ENCODE measurements at regions not wholly inside any gene's neighbourhood (a gene's known extent, or its start where the extent isn't known, plus 50 kb on each side); places are given as distances from the start of the nearest gene placed in this dataset.

DNA sequence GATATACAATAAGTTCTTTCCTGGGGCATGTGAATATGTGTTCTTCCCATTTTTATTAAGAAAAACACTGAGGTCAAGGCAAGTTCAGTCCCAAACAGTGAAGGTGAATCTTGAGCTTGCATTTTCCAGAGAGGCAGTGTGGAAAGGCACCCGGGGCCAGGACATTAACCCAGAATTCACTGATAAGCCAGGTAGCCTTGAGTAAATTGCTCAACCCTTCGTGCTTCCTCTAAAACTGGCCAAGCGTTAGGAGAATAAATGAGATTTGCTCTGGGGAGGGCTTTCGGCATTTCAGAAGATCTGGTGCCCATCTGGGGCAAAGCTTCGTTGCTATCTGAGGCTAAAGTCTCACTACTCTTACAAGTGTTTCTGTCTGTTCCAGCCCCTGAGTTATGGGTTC, 57.1 kb upstream of the KAZN start:
- Mint-ChIP-seq H3K27ac (no peak overlapping the region), H3K4me3 (ENCODE audit: low read depth) (no peak overlapping the region), H3K9me3 (ENCODE audit: low read depth) (peaks cover 7% of the 10 kb centered on the region), H3K4me1 (ENCODE audit: low read depth) (peaks cover 7% of the 10 kb centered on the region), H3K36me3 (ENCODE audit: insufficient read depth) (no peaks in the 10 kb centered on the region), H3K27me3 (peaks cover 5% of the 10 kb centered on the region)
- TF ChIP-seq, protein P1, sequence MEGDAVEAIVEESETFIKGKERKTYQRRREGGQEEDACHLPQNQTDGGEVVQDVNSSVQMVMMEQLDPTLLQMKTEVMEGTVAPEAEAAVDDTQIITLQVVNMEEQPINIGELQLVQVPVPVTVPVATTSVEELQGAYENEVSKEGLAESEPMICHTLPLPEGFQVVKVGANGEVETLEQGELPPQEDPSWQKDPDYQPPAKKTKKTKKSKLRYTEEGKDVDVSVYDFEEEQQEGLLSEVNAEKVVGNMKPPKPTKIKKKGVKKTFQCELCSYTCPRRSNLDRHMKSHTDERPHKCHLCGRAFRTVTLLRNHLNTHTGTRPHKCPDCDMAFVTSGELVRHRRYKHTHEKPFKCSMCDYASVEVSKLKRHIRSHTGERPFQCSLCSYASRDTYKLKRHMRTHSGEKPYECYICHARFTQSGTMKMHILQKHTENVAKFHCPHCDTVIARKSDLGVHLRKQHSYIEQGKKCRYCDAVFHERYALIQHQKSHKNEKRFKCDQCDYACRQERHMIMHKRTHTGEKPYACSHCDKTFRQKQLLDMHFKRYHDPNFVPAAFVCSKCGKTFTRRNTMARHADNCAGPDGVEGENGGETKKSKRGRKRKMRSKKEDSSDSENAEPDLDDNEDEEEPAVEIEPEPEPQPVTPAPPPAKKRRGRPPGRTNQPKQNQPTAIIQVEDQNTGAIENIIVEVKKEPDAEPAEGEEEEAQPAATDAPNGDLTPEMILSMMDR (IDR thresholded peaks at IDR 0.05; ENCODE audit: unreplicated experiment) = no peak
- no peak for DNase-seq (ENCODE audit: low spot score, unreplicated experiment)

DNA sequence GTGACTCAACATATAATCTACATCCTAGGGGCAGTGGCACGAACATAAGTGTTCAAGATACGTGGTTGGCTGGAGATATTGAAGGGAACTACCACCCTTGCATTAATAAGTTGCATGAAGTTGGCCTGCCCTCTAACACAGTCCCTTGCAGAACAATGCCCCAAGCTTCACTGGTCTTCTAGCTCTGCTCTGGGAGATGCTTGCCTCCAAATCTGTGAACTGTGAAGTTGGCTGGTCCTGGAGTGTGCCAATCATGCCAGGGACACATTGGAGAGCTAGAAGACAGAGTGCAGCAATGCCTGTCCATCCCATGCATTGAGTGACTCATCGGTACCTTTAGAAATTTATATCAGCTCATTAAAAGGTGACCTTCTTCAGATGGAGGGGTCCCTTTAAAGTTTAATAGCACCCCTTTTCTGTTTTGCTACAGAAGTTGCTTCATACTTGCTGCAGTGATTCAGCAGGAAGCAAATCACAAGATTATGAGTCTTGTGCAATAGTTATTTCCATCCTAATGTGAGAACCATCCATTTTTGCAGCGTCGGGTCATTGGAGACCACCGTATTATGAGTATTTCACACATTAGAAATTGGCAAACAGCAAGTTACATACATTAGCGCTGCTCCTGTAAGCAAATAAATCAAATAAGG, 55.2 kb upstream of the KAZN start:
- no peak for DNase-seq (ENCODE audit: low spot score, unreplicated experiment)
- TF ChIP-seq, protein P1 (IDR thresholded peaks at IDR 0.05; ENCODE audit: unreplicated experiment) = no peak
- H3K4me3 Mint-ChIP-seq (ENCODE audit: low read depth) = no peak overlapping the region
- H3K27ac Mint-ChIP-seq = no peak overlapping the region
- no peaks in the 10 kb centered on the region for H3K36me3 Mint-ChIP-seq (ENCODE audit: insufficient read depth)
- H3K4me1 Mint-ChIP-seq (ENCODE audit: low read depth) = peaks cover 7% of the 10 kb centered on the region
- H3K9me3 Mint-ChIP-seq (ENCODE audit: low read depth) = peaks cover 4% of the 10 kb centered on the region
- peaks cover 5% of the 10 kb centered on the region for H3K27me3 Mint-ChIP-seq

DNA sequence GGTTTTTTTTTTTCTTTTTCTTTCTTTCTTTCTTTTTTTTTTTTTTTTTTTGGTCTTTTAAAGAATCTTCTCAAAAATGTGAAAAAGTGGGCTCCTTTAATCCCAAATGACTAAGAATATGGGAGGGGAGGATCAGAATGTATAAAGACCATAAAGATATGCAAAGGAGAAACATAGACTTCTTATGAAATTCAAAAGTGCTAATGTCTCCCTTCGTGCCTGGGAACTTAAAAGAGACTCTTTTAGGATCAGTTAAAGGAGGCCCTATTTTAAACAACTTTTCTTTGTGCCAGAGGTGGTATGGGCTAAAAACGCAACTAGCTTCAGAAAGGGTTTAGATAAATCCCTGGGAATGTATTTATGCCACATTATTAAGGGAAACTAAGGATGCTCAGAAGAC, 54.2 kb upstream of the KAZN start:
- H3K4me3 Mint-ChIP-seq (ENCODE audit: low read depth) = no peak overlapping the region
- H3K4me1 Mint-ChIP-seq (ENCODE audit: low read depth) = peaks cover 7% of the 10 kb centered on the region
- peaks cover 4% of the 10 kb centered on the region for H3K9me3 Mint-ChIP-seq (ENCODE audit: low read depth)
- no peak for DNase-seq (ENCODE audit: low spot score, unreplicated experiment)
- peaks cover 10% of the 10 kb centered on the region for H3K27me3 Mint-ChIP-seq
- no peaks in the 10 kb centered on the region for H3K36me3 Mint-ChIP-seq (ENCODE audit: insufficient read depth)
- TF ChIP-seq, protein P1 (IDR thresholded peaks at IDR 0.05; ENCODE audit: unreplicated experiment) = no peak
- no peak overlapping the region for H3K27ac Mint-ChIP-seq

DNA sequence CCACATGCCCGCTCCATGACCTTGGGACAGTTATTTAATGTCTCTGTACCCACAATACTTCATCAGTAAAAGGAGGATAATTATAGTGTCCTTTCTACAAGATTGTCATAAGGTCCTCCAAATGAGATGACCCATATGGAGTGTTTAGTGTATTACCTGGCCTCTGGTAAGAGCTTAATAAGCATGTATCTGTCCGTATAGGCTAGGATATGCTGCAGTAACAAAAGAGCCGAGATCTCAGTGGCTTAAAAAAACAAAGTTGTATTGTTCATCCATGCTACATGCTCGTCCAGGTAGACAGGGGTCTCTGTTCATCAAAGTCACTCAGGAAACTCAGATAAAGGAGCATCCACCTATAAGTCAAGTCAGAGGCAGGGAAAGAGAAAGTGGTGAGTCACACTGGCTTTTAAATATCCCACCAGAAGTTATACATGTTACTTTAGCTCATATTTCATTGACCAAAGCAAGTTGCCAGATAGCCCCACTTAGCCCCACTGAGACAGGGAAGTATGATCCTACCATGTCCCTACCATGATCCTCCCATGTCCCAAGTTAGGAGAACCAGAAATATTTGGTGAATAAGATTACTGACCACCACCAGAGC, 53.0 kb upstream of the KAZN start:
- no peak overlapping the region for H3K4me3 Mint-ChIP-seq (ENCODE audit: low read depth)
- peaks cover 16% of the 10 kb centered on the region for H3K4me1 Mint-ChIP-seq (ENCODE audit: low read depth)
- H3K36me3 Mint-ChIP-seq (ENCODE audit: insufficient read depth) = no peaks in the 10 kb centered on the region
- no peak for DNase-seq (ENCODE audit: low spot score, unreplicated experiment)
- TF ChIP-seq, protein P1 (IDR thresholded peaks at IDR 0.05; ENCODE audit: unreplicated experiment) = no peak
- no peak overlapping the region for H3K27ac Mint-ChIP-seq
- peaks cover 17% of the 10 kb centered on the region for H3K27me3 Mint-ChIP-seq
- peaks cover 4% of the 10 kb centered on the region for H3K9me3 Mint-ChIP-seq (ENCODE audit: low read depth)

DNA sequence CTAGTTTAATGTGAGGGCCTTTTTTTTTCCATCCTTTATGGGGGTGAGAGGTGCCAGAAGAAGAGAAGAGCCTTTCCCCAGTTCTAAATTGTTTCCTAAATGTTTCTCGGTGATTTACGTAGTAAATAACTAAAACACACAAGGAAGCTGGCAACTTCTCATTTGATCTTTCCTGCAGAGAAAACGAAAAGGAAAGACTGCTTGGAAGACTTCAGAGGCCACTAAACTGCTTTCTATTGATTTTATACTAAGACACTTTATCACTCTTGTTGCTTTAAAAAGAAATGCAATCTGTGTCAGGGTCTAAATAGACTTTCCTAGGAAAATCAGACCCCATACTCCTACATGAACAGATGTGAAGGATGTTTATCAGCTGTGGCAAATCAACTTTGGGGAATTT, 52.1 kb upstream of the KAZN start:
- TF ChIP-seq, protein P1 (IDR thresholded peaks at IDR 0.05; ENCODE audit: unreplicated experiment) = no peak
- H3K9me3 Mint-ChIP-seq (ENCODE audit: low read depth) = peaks cover 4% of the 10 kb centered on the region
- H3K4me1 Mint-ChIP-seq (ENCODE audit: low read depth) = peaks cover 20% of the 10 kb centered on the region
- no peak overlapping the region for H3K4me3 Mint-ChIP-seq (ENCODE audit: low read depth)
- no peak overlapping the region for H3K27ac Mint-ChIP-seq
- H3K27me3 Mint-ChIP-seq = peaks cover 11% of the 10 kb centered on the region
- DNase-seq (ENCODE audit: low spot score, unreplicated experiment) = no peak
- H3K36me3 Mint-ChIP-seq (ENCODE audit: insufficient read depth) = no peaks in the 10 kb centered on the region
